Astrocyte (in vitro differentiated cells and primary cell): ENCODE measurements at regions not wholly inside any gene's neighbourhood (a gene's known extent, or its start where the extent isn't known, plus 50 kb on each side); places are given as distances from the start of the nearest gene placed in this dataset.

Experiments
- DNase-seq: peaks from one replicate; pipeline ENCODE4 v3.0.0-alpha.2; 2010; ENCODE audit warnings: low read depth
- FAIRE-seq: peaks from 2 replicates; lab custom pipeline; 2011; peaks lifted over from hg19 to GRCh38; lab: Jason Lieb, UNC
- H2AFZ ChIP-seq: 2 replicates; pipeline ENCODE4 v1.6.0; 2012; ENCODE audit warnings: low read depth, low read length, inconsistent platforms
- H3K27ac ChIP-seq: 2 replicates; pipeline ENCODE4 v1.5.1; 2011; ENCODE audit warnings: low read depth, low read length, inconsistent platforms
- H3K27me3 ChIP-seq: 2 replicates; pipeline ENCODE4 v1.6.0; 2011; ENCODE audit warnings: low read length, inconsistent platforms; ENCODE audit not compliant: insufficient read depth
- H3K36me3 ChIP-seq: 2 replicates; pipeline ENCODE4 v1.5.1; 2011; ENCODE audit warnings: low read length, inconsistent platforms; ENCODE audit not compliant: insufficient read depth
- H3K4me1 ChIP-seq: 2 replicates; pipeline ENCODE4 v1.5.1; 2011; ENCODE audit warnings: low read length, inconsistent platforms; ENCODE audit not compliant: insufficient read depth
- H3K4me2 ChIP-seq: 2 replicates; pipeline ENCODE4 v1.6.0; 2012; ENCODE audit warnings: low read length, inconsistent platforms
- H3K4me3 ChIP-seq: 2 replicates; pipeline ENCODE4 v1.5.1; 2011; ENCODE audit warnings: low read depth, mild to moderate bottlenecking, low read length, inconsistent platforms; ENCODE audit not compliant: insufficient read depth
- H3K79me2 ChIP-seq: 2 replicates; pipeline ENCODE4 v1.6.0; 2012; ENCODE audit warnings: mild to moderate bottlenecking, low read length, inconsistent platforms; ENCODE audit not compliant: insufficient read depth
- H3K9ac ChIP-seq: 2 replicates; pipeline ENCODE4 v1.6.0; 2012; ENCODE audit warnings: mild to moderate bottlenecking, low read length, inconsistent platforms
- H3K9me3 ChIP-seq: 2 replicates; pipeline ENCODE4 v1.5.1; 2012; ENCODE audit warnings: low read depth, mild to moderate bottlenecking, low read length, inconsistent platforms; ENCODE audit not compliant: insufficient read depth
- H4K20me1 ChIP-seq: 2 replicates; pipeline ENCODE4 v1.6.0; 2012; ENCODE audit warnings: low read length, inconsistent platforms; ENCODE audit not compliant: insufficient read depth
- H3K27ac Mint-ChIP-seq: one replicate; pipeline ENCODE4 v1.8.0; 2021; ENCODE audit warnings: mild to moderate bottlenecking, mixed read lengths; ENCODE audit not compliant: unreplicated experiment
- H3K27me3 Mint-ChIP-seq: one replicate; pipeline ENCODE4 v1.8.0; 2021; ENCODE audit warnings: low read depth, mixed read lengths; ENCODE audit not compliant: unreplicated experiment
- H3K36me3 Mint-ChIP-seq: one replicate; pipeline ENCODE4 v1.8.0; 2021; ENCODE audit warnings: low read depth, mixed read lengths; ENCODE audit not compliant: unreplicated experiment
- H3K4me1 Mint-ChIP-seq: one replicate; pipeline ENCODE4 v1.8.0; 2021; ENCODE audit warnings: low read depth, mixed read lengths; ENCODE audit not compliant: unreplicated experiment
- H3K4me3 Mint-ChIP-seq: one replicate; pipeline ENCODE4 v1.8.0; 2021; ENCODE audit warnings: mild to moderate bottlenecking, moderate library complexity, mixed read lengths; ENCODE audit not compliant: unreplicated experiment
- H3K9me3 Mint-ChIP-seq: one replicate; pipeline ENCODE4 v1.8.0; 2021; ENCODE audit warnings: mild to moderate bottlenecking, mixed read lengths; ENCODE audit not compliant: unreplicated experiment
- EZH2 ChIP-seq: IDR thresholded peaks from 2 replicates; pipeline ENCODE4 v1.6.1; 2012; ENCODE audit warnings: mild to moderate bottlenecking, low read length, inconsistent platforms; ENCODE audit not compliant: insufficient read depth
- TF ChIP-seq, protein P1 (sequence below): IDR thresholded peaks from 2 replicates; pipeline ENCODE4 v1.5.1; 2011; ENCODE audit warnings: low read depth, mild to moderate bottlenecking, inconsistent platforms, low read length, moderate library complexity; ENCODE audit not compliant: insufficient read depth

DNA sequence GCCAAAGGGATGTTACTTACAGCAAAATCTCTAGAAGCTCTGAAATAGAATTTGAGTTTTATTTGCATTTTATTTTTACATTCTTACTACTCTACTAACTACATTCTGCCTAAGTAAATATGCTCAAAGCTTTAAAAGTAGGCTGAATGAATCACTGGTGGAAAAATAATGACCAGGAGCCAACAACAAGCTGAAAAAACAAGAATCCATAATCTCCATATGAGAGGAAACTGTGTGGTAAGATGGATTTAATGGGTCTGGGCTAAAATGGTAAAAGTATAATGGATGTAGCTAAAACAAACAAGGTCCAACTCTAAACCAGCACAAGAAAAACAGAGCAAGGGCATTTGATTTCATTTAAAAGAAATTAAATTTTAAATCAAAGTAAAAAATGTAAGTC, 525.8 kb upstream of the FTMT start:
- no peaks in the 10 kb centered on the region for H4K20me1 ChIP-seq
- H3K9ac ChIP-seq: no peak overlapping the region
- no peaks in the 10 kb centered on the region for H3K9me3 ChIP-seq
- H3K27me3 ChIP-seq: no peaks in the 10 kb centered on the region
- H2AFZ ChIP-seq: no peak overlapping the region
- no peaks in the 10 kb centered on the region for H3K27me3 Mint-ChIP-seq
- no peak overlapping the region for H3K4me3 ChIP-seq
- no peaks in the 10 kb centered on the region for H3K36me3 ChIP-seq
- peak; percentile 11 for DNase-seq
- no peak overlapping the region for H3K4me2 ChIP-seq
- no peak overlapping the region for H3K27ac ChIP-seq
- H3K27ac Mint-ChIP-seq: no peak overlapping the region
- H3K4me1 Mint-ChIP-seq: no peaks in the 10 kb centered on the region
- FAIRE-seq: no peak
- no peak overlapping the region for H3K4me3 Mint-ChIP-seq
- no peaks in the 10 kb centered on the region for H3K9me3 Mint-ChIP-seq
- TF ChIP-seq, protein P1, sequence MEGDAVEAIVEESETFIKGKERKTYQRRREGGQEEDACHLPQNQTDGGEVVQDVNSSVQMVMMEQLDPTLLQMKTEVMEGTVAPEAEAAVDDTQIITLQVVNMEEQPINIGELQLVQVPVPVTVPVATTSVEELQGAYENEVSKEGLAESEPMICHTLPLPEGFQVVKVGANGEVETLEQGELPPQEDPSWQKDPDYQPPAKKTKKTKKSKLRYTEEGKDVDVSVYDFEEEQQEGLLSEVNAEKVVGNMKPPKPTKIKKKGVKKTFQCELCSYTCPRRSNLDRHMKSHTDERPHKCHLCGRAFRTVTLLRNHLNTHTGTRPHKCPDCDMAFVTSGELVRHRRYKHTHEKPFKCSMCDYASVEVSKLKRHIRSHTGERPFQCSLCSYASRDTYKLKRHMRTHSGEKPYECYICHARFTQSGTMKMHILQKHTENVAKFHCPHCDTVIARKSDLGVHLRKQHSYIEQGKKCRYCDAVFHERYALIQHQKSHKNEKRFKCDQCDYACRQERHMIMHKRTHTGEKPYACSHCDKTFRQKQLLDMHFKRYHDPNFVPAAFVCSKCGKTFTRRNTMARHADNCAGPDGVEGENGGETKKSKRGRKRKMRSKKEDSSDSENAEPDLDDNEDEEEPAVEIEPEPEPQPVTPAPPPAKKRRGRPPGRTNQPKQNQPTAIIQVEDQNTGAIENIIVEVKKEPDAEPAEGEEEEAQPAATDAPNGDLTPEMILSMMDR: no peak
- TF ChIP-seq EZH2: no peak
- no peaks in the 10 kb centered on the region for H3K36me3 Mint-ChIP-seq
- no peaks in the 10 kb centered on the region for H3K4me1 ChIP-seq
- H3K79me2 ChIP-seq: no peaks in the 10 kb centered on the region

DNA sequence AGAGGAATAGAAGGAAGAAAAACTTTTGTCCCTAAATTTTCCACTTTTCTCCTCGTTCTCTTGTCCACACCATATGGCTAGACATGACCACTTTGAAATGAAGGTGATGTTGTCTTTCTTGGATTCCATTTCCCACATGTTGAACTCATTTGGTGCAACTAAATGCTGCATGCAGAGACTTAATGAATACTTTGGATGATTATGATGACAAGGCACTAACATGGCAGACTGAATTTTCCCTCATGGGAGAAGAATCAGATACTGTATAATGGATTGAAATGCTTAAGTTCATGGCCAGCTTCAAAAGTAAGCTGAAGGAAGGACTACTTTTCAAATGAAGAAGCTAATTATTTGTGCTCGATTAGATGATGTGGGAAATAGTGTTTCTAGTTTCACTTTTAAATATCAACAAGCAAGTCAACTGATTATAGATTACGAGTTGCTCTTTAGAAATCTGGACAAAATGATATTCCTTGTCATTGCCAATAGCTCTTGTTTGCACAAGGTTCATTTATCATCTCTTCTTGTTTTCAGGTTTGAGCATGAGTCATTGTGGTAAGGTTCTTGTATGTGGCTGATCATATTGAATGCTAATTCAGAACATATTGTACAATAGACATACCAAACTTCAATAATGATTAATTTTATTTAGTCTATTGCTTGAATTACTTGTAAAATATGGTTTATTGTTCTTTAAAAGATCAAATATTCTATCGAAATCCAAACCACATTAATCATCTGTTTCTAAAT, 501.3 kb upstream of the FTMT start:
- Histone ChIP-seq H3K4me3 (no peak overlapping the region), H3K4me1 (no peaks in the 10 kb centered on the region), H3K9ac (no peak overlapping the region), H3K36me3 (no peaks in the 10 kb centered on the region), H3K4me2 (no peak overlapping the region), H2AFZ (no peak overlapping the region), H3K79me2 (no peaks in the 10 kb centered on the region), H3K27me3 (no peaks in the 10 kb centered on the region), H3K9me3 (no peaks in the 10 kb centered on the region), H4K20me1 (no peaks in the 10 kb centered on the region), H3K27ac (no peak overlapping the region)
- Mint-ChIP-seq H3K9me3 (no peaks in the 10 kb centered on the region), H3K4me3 (no peak overlapping the region), H3K27ac (no peak overlapping the region), H3K36me3 (no peaks in the 10 kb centered on the region), H3K4me1 (no peaks in the 10 kb centered on the region), H3K27me3 (no peaks in the 10 kb centered on the region)
- no peak for TF ChIP-seq EZH2
- TF ChIP-seq, protein P1: no peak
- DNase-seq: peak; percentile 51
- FAIRE-seq: no peak

DNA sequence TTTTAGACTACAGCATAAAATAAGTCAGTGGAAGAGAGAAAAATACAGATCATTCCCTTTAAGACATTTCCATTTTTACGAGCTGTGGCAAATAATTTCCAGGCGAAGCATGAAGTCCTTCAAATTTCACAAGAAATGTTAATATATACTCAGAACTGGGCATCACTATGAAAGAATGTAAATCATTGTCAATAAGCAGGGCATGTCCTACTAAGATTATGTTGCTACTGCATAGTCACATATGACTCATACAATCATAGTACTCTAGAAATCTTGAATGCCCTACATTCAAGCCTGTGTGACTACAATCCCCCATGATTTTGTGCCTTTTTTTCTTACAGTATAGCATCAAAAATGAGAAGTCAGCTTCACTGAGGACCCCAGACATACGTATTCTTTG, 485.2 kb upstream of the FTMT start:
- H3K9ac ChIP-seq: no peak overlapping the region
- no peak overlapping the region for H3K27ac ChIP-seq
- no peaks in the 10 kb centered on the region for H3K27me3 ChIP-seq
- H3K9me3 ChIP-seq: no peaks in the 10 kb centered on the region
- no peak overlapping the region for H2AFZ ChIP-seq
- Mint-ChIP-seq H3K27ac (no peak overlapping the region), H3K4me3 (no peak overlapping the region), H3K36me3 (no peaks in the 10 kb centered on the region), H3K27me3 (no peaks in the 10 kb centered on the region), H3K9me3 (no peaks in the 10 kb centered on the region), H3K4me1 (no peaks in the 10 kb centered on the region)
- no peak overlapping the region for H3K4me2 ChIP-seq
- no peaks in the 10 kb centered on the region for H3K36me3 ChIP-seq
- no peak overlapping the region for H3K4me3 ChIP-seq
- no peaks in the 10 kb centered on the region for H3K4me1 ChIP-seq
- DNase-seq (peak; percentile 39), FAIRE-seq (peak; percentile 52)
- no peak for TF ChIP-seq EZH2
- no peaks in the 10 kb centered on the region for H3K79me2 ChIP-seq
- no peaks in the 10 kb centered on the region for H4K20me1 ChIP-seq
